GM18517 (cell line): ENCODE measurements at regions not wholly inside any gene's neighbourhood (a gene's known extent, or its start where the extent isn't known, plus 50 kb on each side); places are given as distances from the start of the nearest gene placed in this dataset.

Experiments used
- ATAC-seq: cut with Tn5 transposase; IDR thresholded peaks from one replicate; pipeline ENCODE4 v1.9.1; 2021; ENCODE audit warnings: mild to moderate bottlenecking, moderate library complexity; ENCODE audit not compliant: unreplicated experiment

- no peak for ATAC-seq
Observed at GRCh38 chrX:39318506-39319343, 517.5 kb downstream of the MID1IP1 start.

- no peak for ATAC-seq
Observed at GRCh38 chrX:39320165-39320564, 518.9 kb downstream of the MID1IP1 start.

- no peak for ATAC-seq
Observed at GRCh38 chrX:39322496-39322895, 521.2 kb downstream of the MID1IP1 start.

GRCh38 chrX:39324233-39324930 lies 523.1 kb downstream of the MID1IP1 start:
- no peak for ATAC-seq

GRCh38 chrX:39327255-39327654 lies 526.0 kb downstream of the MID1IP1 start:
- ATAC-seq, result no peak

GRCh38 chrX:39327705-39328104 lies 526.4 kb downstream of the MID1IP1 start:
- no peak for ATAC-seq

GRCh38 chrX:39328661-39329060 lies 527.4 kb downstream of the MID1IP1 start:
- no peak for ATAC-seq

GRCh38 chrX:39331082-39331704 lies 529.9 kb downstream of the MID1IP1 start:
- ATAC-seq, result no peak

GRCh38 chrX:39333451-39333850 lies 532.2 kb downstream of the MID1IP1 start:
- no peak for ATAC-seq

- ATAC-seq, result no peak
Observed at GRCh38 chrX:39335513-39336235, 534.4 kb downstream of the MID1IP1 start.

- peak; percentile 87 for ATAC-seq
Observed at GRCh38 chrX:39336671-39337311, 535.5 kb downstream of the MID1IP1 start.

GRCh38 chrX:39337451-39337850 lies 536.2 kb downstream of the MID1IP1 start:
- no peak for ATAC-seq

GRCh38 chrX:39338583-39338982 lies 537.3 kb downstream of the MID1IP1 start:
- no peak for ATAC-seq

GRCh38 chrX:39356119-39356807 lies 555.0 kb downstream of the MID1IP1 start:
- no peak for ATAC-seq

GRCh38 chrX:39360101-39360500 lies 558.8 kb downstream of the MID1IP1 start:
- ATAC-seq, result no peak

GRCh38 chrX:39361736-39362135 lies 560.5 kb downstream of the MID1IP1 start:
- no peak for ATAC-seq

GRCh38 chrX:39367416-39367815 lies 566.2 kb downstream of the MID1IP1 start:
- ATAC-seq, result no peak

GRCh38 chrX:39372115-39372514 lies 570.9 kb downstream of the MID1IP1 start:
- ATAC-seq, result no peak

GRCh38 chrX:39377157-39377556 lies 575.9 kb downstream of the MID1IP1 start:
- no peak for ATAC-seq

GRCh38 chrX:39377773-39378172 lies 576.5 kb downstream of the MID1IP1 start:
- ATAC-seq, result no peak
